ENCODE measurements at regions not wholly inside any gene's neighbourhood (a gene's known extent, or its start where the extent isn't known, plus 50 kb on each side); places are given as distances from the start of the nearest gene placed in this dataset.

DNA sequence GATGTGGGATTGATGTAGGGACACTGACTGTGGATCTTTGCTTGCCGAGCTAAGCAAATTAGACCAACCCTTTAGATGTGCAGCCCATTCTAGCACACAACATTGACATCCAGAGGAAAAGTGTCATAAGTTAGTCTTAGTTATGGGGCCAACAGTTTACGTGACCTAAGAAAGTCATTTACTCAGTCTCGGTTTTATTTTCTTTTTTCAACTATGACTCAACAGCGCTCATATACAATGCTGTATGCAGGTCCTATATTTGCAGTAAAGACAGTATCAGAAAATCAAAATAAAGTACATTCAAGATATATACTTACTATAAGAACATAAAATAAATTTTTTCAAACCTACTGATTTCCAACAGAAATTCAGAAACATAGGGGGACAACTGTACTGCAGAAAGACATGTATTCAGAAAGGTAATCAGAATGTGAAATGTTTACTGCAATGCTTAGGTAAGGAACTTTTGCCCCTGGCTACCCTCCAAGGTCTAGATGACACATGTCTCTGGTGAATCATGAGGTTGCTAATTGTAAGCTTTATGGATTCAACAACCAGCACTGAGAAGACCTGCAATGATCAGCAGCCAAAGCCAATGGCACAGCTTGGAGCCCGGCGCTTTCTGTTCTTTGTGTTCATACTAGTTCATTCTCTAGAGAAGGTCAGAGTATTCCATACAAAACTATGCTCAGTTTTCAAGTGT is 317.5 kb upstream of the CNTN6 start:
- TF ChIP-seq POLR2AphosphoS5 (IDR thresholded peaks at IDR 0.05; ENCODE audit: low read depth) (no peak), EZH2phosphoT487 (IDR thresholded peaks at IDR 0.05; ENCODE audit: unreplicated experiment) (no peak), EZH2 (IDR thresholded peaks at IDR 0.05; ENCODE audit: low read depth, unreplicated experiment) (no peak), CREB1 (CRISPR knock-in tag; IDR thresholded peaks at IDR 0.05; ENCODE audit: low read depth) (no peak), REST (IDR thresholded peaks at IDR 0.05; ENCODE audit: unreplicated experiment) (no peak), NANOG (IDR thresholded peaks at IDR 0.05; ENCODE audit: borderline replicate concordance) (no peak), ETS1 (IDR thresholded peaks at IDR 0.05) (no peak), ZNF331 (CRISPR knock-in tag; IDR thresholded peaks at IDR 0.05; ENCODE audit: low read depth) (no peak), JUNB (IDR thresholded peaks at IDR 0.05; ENCODE audit: unreplicated experiment) (no peak), ZNF114 (CRISPR knock-in tag; IDR thresholded peaks at IDR 0.05) (no peak), STAT1 (IDR thresholded peaks at IDR 0.05; ENCODE audit: unreplicated experiment) (no peak), ZNF462 (CRISPR knock-in tag; IDR thresholded peaks at IDR 0.05) (no peak)
- TF ChIP-seq, protein P1, sequence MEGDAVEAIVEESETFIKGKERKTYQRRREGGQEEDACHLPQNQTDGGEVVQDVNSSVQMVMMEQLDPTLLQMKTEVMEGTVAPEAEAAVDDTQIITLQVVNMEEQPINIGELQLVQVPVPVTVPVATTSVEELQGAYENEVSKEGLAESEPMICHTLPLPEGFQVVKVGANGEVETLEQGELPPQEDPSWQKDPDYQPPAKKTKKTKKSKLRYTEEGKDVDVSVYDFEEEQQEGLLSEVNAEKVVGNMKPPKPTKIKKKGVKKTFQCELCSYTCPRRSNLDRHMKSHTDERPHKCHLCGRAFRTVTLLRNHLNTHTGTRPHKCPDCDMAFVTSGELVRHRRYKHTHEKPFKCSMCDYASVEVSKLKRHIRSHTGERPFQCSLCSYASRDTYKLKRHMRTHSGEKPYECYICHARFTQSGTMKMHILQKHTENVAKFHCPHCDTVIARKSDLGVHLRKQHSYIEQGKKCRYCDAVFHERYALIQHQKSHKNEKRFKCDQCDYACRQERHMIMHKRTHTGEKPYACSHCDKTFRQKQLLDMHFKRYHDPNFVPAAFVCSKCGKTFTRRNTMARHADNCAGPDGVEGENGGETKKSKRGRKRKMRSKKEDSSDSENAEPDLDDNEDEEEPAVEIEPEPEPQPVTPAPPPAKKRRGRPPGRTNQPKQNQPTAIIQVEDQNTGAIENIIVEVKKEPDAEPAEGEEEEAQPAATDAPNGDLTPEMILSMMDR (conservative IDR thresholded peaks at IDR 0.05; ENCODE audit: low read depth in 2 of 2) = no peak

Measured in GM23338 (cell line).